HG02798 (cell line): ENCODE measurements at regions not wholly inside any gene's neighbourhood (a gene's known extent, or its start where the extent isn't known, plus 50 kb on each side); places are given as distances from the start of the nearest gene placed in this dataset.

Source experiments
- ATAC-seq: cut with Tn5 transposase; IDR thresholded peaks from one replicate; pipeline ENCODE4 v1.9.1; 2021; ENCODE audit warnings: mild to moderate bottlenecking; ENCODE audit not compliant: unreplicated experiment, poor library complexity

- no peak for ATAC-seq
Measured at GRCh38 chr10:35907548-35907947, 265.5 kb upstream of the FZD8 start.

GRCh38 chr10:35906155-35906554, 264.1 kb upstream of the FZD8 start:
- no peak for ATAC-seq

GRCh38 chr10:35903021-35903420, 260.9 kb upstream of the FZD8 start:
- ATAC-seq: no peak

GRCh38 chr10:35898716-35899440, 256.8 kb upstream of the FZD8 start:
- ATAC-seq: no peak

GRCh38 chr10:35896001-35896400, 253.9 kb upstream of the FZD8 start:
- ATAC-seq: no peak

GRCh38 chr10:35895331-35895730, 253.2 kb upstream of the FZD8 start:
- no peak for ATAC-seq

GRCh38 chr10:35892526-35892925, 250.4 kb upstream of the FZD8 start:
- ATAC-seq: no peak

GRCh38 chr10:35890676-35891495, 248.8 kb upstream of the FZD8 start:
- no peak for ATAC-seq

- no peak for ATAC-seq
Measured at GRCh38 chr10:35889971-35890675, 248.0 kb upstream of the FZD8 start.

- no peak for ATAC-seq
Measured at GRCh38 chr10:35889226-35889625, 247.1 kb upstream of the FZD8 start.

GRCh38 chr10:35888400-35888799, 246.3 kb upstream of the FZD8 start:
- ATAC-seq: no peak

GRCh38 chr10:35887685-35888084, 245.6 kb upstream of the FZD8 start:
- ATAC-seq: no peak

GRCh38 chr10:35885076-35885475, 243.0 kb upstream of the FZD8 start:
- no peak for ATAC-seq

- ATAC-seq: no peak
Measured at GRCh38 chr10:35884657-35885071, 242.6 kb upstream of the FZD8 start.

GRCh38 chr10:35882422-35883150, 240.5 kb upstream of the FZD8 start:
- no peak for ATAC-seq

GRCh38 chr10:35881320-35881719, 239.2 kb upstream of the FZD8 start:
- no peak for ATAC-seq

- ATAC-seq: no peak
Measured at GRCh38 chr10:35876248-35876647, 234.2 kb upstream of the FZD8 start.

- ATAC-seq: no peak
Measured at GRCh38 chr10:35875016-35875676, 233.1 kb upstream of the FZD8 start.

GRCh38 chr10:35874311-35875015, 232.4 kb upstream of the FZD8 start:
- no peak for ATAC-seq
